AG10803 (cell line): ENCODE measurements at regions not wholly inside any gene's neighbourhood (a gene's known extent, or its start where the extent isn't known, plus 50 kb on each side); places are given as distances from the start of the nearest gene placed in this dataset.

ENCODE experiments used
- DNase-seq: peaks from one replicate; pipeline ENCODE4 v3.0.0; 2010; ENCODE audit warnings: low read depth
- H3K4me3 ChIP-seq: 2 replicates; pipeline ENCODE4 v1.5.1; 2011; ENCODE audit warnings: mild to moderate bottlenecking, low read length, control low read depth
- TF ChIP-seq, protein P1 (sequence below): conservative IDR thresholded peaks from 2 replicates; pipeline ENCODE4 v1.5.1; 2011; ENCODE audit warnings: mild to moderate bottlenecking, low read length, control low read depth, inconsistent platforms

DNA sequence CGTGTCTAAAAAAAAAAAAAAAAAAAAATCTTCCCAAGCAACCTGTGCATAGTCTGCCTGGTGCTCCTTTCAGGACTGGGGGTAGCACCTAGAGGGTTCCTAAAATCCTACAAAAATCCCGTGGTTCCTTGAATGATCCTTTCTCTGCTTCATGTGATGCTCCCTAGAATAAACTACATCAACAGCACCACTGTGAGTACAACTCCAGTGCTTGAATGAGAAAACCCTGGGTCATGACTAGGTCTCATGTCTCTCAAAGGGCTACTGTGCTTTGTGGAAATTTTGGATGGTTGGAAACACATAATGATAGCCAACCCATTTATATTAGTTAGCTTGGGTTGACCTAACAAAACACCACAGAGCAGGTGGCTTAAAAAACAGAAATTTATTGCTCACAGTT, 243.5 kb downstream of the OPA1 start:
- DNase-seq = no peak
- H3K4me3 ChIP-seq = no peak overlapping the region
- TF ChIP-seq, protein P1, sequence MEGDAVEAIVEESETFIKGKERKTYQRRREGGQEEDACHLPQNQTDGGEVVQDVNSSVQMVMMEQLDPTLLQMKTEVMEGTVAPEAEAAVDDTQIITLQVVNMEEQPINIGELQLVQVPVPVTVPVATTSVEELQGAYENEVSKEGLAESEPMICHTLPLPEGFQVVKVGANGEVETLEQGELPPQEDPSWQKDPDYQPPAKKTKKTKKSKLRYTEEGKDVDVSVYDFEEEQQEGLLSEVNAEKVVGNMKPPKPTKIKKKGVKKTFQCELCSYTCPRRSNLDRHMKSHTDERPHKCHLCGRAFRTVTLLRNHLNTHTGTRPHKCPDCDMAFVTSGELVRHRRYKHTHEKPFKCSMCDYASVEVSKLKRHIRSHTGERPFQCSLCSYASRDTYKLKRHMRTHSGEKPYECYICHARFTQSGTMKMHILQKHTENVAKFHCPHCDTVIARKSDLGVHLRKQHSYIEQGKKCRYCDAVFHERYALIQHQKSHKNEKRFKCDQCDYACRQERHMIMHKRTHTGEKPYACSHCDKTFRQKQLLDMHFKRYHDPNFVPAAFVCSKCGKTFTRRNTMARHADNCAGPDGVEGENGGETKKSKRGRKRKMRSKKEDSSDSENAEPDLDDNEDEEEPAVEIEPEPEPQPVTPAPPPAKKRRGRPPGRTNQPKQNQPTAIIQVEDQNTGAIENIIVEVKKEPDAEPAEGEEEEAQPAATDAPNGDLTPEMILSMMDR = no peak

DNA sequence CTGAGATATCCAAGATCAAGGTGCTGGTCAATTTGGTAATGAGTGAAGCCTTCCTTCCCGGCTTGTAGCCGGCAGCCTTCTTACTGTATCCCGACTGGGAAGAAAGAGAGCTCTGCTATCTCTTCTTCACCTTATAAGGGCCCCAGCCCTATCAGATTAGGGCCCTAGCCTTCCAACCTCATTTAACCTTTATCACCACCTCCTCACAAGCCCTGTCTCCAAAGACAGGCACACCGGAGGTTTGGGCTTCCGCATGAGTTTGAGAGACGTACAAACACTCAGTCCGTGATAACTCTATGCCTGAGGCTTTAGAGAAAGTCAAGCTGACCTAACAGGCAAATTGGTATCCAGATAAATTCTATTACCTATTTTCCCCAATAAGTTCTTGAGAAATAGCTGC, 243.9 kb downstream of the OPA1 start:
- no peak for DNase-seq
- TF ChIP-seq, protein P1 = no peak
- H3K4me3 ChIP-seq = no peak overlapping the region

DNA sequence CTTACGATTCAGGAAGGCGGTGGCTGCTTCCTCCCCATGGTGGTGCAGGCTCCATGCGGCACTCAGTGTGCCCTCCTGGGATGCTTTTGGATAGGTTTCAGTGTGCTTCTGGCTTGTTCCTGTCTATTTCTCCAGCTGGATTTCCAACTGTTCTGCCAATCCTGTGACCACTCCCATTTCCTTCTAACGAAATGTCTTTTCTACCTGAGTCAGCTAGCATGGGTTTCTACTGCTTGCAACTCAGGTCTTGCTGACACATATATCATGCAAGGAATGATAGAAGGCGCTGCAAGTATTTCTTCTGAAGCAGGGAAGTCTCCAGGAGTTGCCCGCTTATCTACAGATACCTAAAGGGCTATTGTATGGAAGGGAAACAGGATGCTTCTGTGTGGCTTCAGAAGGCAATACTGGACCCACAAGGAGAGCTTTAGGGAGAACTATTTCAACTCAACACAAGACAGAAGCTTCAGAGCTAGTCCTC, 244.4 kb downstream of the OPA1 start:
- TF ChIP-seq, protein P1 = no peak
- H3K4me3 ChIP-seq = no peak overlapping the region
- DNase-seq = no peak

DNA sequence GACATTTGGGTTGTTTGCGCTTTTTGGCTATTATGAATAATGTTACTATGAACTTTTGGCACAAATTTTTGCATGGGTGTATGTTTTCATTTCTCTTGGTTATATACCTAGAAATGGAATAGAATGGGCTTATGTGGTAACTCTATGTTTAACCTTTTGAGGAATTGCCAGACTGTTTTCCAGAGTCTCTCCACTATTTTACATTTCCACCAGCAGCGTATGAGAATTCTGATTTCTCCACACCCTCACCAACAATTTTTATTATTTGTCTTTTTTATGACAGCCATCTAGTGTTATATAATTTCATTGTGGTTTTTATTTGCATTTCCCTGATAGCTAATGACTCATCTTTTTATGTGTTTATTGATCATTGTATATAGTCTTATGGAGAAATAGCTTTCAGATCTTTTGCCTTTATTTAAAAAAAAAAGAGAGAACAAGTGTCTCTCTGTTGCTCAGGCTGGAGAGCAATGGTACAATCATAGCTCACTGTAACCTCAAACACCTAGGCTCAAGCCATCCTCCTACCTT, 247.2 kb downstream of the OPA1 start:
- TF ChIP-seq, protein P1 = no peak
- DNase-seq = no peak
- H3K4me3 ChIP-seq = no peak overlapping the region

DNA sequence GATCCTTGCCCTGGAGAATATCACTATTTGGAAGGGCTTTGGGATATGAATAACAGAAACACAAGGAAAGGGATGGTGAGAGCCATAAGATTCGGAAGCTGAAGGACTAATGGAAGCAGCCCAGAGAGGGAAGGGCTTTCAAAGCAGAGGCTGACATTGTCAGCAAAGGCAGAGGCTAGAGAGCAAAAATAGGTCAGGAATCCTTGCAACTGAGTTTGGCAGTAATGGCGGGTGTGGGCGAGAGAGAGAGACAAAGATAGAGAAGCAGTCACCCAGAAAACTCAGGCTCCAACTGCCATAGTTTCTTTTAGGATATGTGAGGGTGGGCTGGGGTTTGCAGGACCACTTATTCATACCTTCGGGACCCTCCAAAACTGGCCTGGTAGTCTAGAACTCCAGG, 248.6 kb downstream of the OPA1 start:
- TF ChIP-seq, protein P1 = no peak
- no peak overlapping the region for H3K4me3 ChIP-seq
- no peak for DNase-seq

DNA sequence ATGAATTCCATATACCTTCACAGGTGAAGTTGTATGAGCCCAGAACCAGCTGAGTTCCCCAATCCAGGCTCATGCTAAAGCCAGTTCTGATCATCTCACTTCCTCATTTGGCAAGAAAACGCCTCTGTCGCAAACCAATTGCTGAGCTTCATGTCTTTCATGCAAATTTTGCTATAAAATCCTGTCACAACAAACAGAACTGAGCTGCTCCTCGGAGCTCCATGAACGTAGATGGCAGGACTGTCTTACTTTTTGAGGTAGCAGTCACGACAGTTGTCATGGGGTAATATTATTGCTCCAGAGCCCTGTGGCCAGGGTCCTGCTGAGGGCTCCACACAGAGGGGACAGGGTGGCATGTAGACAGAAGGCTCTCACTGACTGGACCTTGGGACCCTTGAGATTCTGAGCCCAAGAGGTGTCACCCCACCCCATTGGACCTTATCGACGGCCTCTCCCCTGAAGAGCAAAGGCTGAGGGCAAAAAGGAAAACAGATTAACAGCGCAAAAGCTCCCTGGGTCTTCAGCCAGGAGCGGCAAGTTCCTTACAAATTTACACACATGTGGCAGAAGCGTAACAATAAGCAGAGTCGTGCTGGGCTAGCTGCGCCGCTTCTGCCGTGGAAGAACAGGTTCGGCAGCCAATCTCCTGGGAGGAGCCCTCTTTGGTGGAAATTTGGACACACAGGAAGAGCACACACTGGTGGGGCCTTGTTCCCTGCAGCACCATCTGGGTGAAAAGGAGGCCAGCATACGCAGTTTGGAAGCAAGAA, 249.2 kb downstream of the OPA1 start:
- no peak for DNase-seq
- H3K4me3 ChIP-seq = no peak overlapping the region

More for the DNA sequence above, 249.2 kb downstream of the OPA1 start:
- TF ChIP-seq, protein P1 = no peak
